ENCODE measurements at regions not wholly inside any gene's neighbourhood (a gene's known extent, or its start where the extent isn't known, plus 50 kb on each side); places are given as distances from the start of the nearest gene placed in this dataset.

DNA sequence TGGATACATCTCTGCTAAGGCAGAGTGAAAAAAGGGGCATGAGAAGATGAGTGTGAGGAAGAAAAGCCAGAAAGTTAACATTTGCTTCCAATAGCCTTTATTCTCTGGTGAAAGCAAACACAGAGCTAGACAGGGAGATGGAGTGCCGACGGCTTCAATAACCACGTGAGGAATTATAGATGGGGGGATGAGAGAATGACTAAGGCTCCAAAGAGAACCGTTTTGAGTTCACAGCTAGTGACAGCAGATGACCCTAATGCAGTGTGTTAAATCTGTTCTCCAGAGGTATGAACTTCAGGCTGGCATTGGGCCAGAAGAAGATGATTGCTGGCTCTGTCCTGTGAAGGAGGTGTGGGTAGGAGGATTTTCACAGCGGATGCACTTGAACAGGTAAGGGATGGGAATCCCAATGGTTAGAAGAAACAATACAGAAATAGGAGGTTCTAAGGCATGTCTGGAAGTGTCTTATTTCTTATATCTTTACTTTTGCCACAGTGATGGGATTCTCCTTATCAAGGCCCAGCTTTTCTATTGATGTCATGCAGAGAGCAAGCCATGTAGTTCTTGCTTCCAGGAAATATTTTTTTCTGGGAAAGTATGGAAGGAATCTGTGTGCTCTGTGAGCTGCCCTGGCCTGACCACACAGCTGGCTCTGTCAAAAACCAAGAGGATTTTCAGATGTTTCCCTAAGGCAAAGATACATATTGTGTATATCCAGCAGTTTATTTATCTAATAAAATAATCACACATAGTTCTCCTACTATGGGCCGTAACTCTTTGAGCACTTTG lies 573.8 kb downstream of the LTN1 start:
- Histone ChIP-seq H3K4me3 (ENCODE audit: low read depth, low read length) (no peak overlapping the region), H3K27ac (peak overlapping the region; percentile 72), H3K36me3 (replicated peaks) (no peaks in the 10 kb centered on the region), H3K27me3 (replicated peaks) (no peaks in the 10 kb centered on the region)
- DNase-seq: peak; percentile 52
- TF ChIP-seq, protein P1, sequence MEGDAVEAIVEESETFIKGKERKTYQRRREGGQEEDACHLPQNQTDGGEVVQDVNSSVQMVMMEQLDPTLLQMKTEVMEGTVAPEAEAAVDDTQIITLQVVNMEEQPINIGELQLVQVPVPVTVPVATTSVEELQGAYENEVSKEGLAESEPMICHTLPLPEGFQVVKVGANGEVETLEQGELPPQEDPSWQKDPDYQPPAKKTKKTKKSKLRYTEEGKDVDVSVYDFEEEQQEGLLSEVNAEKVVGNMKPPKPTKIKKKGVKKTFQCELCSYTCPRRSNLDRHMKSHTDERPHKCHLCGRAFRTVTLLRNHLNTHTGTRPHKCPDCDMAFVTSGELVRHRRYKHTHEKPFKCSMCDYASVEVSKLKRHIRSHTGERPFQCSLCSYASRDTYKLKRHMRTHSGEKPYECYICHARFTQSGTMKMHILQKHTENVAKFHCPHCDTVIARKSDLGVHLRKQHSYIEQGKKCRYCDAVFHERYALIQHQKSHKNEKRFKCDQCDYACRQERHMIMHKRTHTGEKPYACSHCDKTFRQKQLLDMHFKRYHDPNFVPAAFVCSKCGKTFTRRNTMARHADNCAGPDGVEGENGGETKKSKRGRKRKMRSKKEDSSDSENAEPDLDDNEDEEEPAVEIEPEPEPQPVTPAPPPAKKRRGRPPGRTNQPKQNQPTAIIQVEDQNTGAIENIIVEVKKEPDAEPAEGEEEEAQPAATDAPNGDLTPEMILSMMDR (IDR thresholded peaks at IDR 0.05; ENCODE audit: low read depth, low read length, missing control alignments): no peak
- in situ Hi-C loops (cut with HindIII; ENCODE audit: low pct_ligation_motif_present, low sequenced_read_pairs): no loop called here

DNA sequence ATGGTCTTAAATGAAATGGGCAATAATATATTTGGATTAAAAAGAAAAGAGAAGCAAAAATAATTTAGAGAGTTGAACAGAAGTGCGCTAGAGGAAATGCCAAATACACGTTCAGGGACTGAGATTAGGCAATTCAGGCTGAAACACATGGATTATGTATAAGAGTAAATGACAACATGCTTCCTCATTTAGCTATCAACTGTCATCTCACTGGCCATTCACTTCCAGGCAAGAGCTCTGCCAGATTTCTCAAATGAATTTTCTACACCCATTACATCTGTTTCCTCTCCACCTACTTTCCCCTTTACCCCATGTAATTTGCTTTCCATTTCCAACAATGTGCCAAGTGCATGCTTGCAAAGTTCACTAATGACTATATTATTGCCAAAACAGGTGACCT lies 582.4 kb downstream of the LTN1 start:
- TF ChIP-seq, protein P1 (IDR thresholded peaks at IDR 0.05; ENCODE audit: low read depth, low read length, missing control alignments): no peak
- H3K27ac ChIP-seq: no peak overlapping the region
- in situ Hi-C loops (cut with HindIII; ENCODE audit: low pct_ligation_motif_present, low sequenced_read_pairs): no loop called here
- DNase-seq: no peak
- no peak overlapping the region for H3K4me3 ChIP-seq (ENCODE audit: low read depth, low read length)
- no peaks in the 10 kb centered on the region for H3K27me3 ChIP-seq (replicated peaks)
- no peaks in the 10 kb centered on the region for H3K36me3 ChIP-seq (replicated peaks)

DNA sequence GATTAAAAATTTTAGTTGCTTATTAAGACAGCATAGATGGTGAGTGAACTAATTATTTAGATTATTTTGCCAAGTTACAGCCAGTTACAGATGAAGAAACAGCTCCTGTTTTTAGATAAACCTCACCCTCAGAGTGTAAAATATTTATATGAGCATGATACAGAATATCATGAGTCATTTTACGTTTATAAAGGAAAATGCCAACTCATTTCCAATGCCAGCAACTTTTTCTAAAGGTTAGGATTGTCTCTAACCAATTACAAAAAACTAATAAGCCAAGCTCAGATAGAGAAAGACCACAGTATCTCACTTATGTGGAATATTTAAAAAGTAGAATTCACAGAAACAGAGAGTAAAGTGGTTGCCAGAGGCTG lies 590.1 kb downstream of the LTN1 start:
- TF ChIP-seq, protein P1 (IDR thresholded peaks at IDR 0.05; ENCODE audit: low read depth, low read length, missing control alignments): no peak
- Histone ChIP-seq H3K27ac (no peak overlapping the region), H3K4me3 (ENCODE audit: low read depth, low read length) (no peak overlapping the region), H3K27me3 (replicated peaks) (no peaks in the 10 kb centered on the region), H3K36me3 (replicated peaks) (no peaks in the 10 kb centered on the region)
- in situ Hi-C loops (cut with HindIII; ENCODE audit: low pct_ligation_motif_present, low sequenced_read_pairs): no loop called here
- no peak for DNase-seq

DNA sequence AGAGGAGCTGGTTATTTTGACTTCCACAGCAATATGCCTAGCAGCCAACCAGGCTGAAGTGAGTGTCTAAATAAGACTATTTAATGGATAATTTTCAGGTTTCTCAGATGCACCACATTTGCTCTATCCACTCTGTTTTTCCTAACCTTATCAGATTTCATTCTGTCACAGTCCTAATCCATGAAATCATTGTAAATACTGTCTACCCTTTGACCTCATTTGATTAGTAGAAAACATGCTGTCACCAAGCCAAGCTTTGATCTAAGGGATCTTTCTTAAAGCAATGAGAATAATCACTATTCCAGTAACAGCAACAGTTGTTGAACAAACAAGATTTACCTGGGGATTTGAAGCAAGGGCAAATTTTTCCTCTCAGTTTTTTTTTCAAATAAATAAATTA lies 595.6 kb downstream of the LTN1 start:
- no peak overlapping the region for H3K4me3 ChIP-seq (ENCODE audit: low read depth, low read length)
- H3K36me3 ChIP-seq (replicated peaks): no peaks in the 10 kb centered on the region
- H3K27me3 ChIP-seq (replicated peaks): no peaks in the 10 kb centered on the region
- H3K27ac ChIP-seq: no peak overlapping the region
- in situ Hi-C loops (cut with HindIII; ENCODE audit: low pct_ligation_motif_present, low sequenced_read_pairs): no loop called here
- no peak for DNase-seq
- TF ChIP-seq, protein P1 (IDR thresholded peaks at IDR 0.05; ENCODE audit: low read depth, low read length, missing control alignments): no peak

DNA sequence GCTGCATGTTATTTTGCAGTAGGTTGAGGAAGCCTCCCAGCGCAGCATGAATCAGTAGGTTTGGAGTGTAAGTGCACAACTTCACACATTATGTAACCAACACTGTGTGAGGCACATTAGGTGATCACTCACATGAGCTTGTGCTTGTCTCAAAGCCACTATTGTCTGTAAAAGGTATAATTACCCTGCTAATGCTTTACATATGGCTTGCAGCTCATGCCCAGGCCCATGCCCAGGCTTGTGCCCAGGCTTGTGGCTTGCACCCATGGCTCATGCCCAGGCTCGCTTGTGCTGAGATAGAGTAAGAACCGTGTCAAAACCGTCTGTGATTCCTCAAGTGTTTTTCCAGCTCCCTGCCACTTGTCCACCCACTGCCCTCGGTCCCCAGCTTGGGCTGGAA lies 596.3 kb downstream of the LTN1 start:
- no peak overlapping the region for H3K27ac ChIP-seq
- DNase-seq: no peak
- no peaks in the 10 kb centered on the region for H3K27me3 ChIP-seq (replicated peaks)
- TF ChIP-seq, protein P1 (IDR thresholded peaks at IDR 0.05; ENCODE audit: low read depth, low read length, missing control alignments): no peak
- H3K4me3 ChIP-seq (ENCODE audit: low read depth, low read length): no peak overlapping the region
- in situ Hi-C loops (cut with HindIII; ENCODE audit: low pct_ligation_motif_present, low sequenced_read_pairs): no loop called here
- no peaks in the 10 kb centered on the region for H3K36me3 ChIP-seq (replicated peaks)

DNA sequence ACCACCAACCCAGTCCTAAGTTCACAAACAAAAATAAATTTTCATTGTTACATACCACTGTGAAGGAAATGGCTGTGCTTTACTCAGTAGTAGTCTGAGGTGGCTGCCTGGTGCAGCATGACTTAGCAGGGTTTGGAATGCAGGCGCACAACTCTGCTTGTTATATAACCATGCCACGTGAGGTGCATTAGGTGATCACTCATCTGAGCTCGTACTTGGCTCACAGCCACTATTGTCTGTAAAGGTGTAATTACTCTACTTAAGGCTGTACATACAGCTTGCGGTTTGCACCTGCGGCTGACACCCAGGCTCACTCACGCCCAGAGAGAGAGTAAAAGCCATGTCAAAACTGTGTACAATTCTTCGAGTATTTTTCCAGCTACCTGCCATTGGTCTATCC lies 599.4 kb downstream of the LTN1 start:
- H3K4me3 ChIP-seq (ENCODE audit: low read depth, low read length): no peak overlapping the region
- in situ Hi-C loops (cut with HindIII; ENCODE audit: low pct_ligation_motif_present, low sequenced_read_pairs): no loop called here
- TF ChIP-seq, protein P1 (IDR thresholded peaks at IDR 0.05; ENCODE audit: low read depth, low read length, missing control alignments): no peak
- no peak for DNase-seq
- H3K27me3 ChIP-seq (replicated peaks): no peaks in the 10 kb centered on the region
- H3K27ac ChIP-seq: no peak overlapping the region
- no peaks in the 10 kb centered on the region for H3K36me3 ChIP-seq (replicated peaks)

Data from brain microvascular endothelial cell (primary cell).